Adrenal gland (tissue), 9 donors: ENCODE measurements at regions not wholly inside any gene's neighbourhood (a gene's known extent, or its start where the extent isn't known, plus 50 kb on each side); places are given as distances from the start of the nearest gene placed in this dataset.

Experiments used
- DNase-seq, 7 donors: peaks; one replicate each; pipeline ENCODE4 v3.0.0-alpha.2; 2019 to 2020
- H3K27ac ChIP-seq, 5 donors: fragments of 200-600 bp; sonication (generic) in 4 of 5; 1 replicate in 3 of 5; 2 replicates in 2 of 5; pipeline versions ENCODE4 v1.5.1 to v1.8.0; 2016 to 2020; ENCODE audit warnings: mild to moderate bottlenecking in 1 of 5
- H3K27me3 ChIP-seq: fragments of 200-600 bp; 2 replicates; pipeline ENCODE4 v1.8.0; 2021
- H3K36me3 ChIP-seq, 2 donors: fragments of 200-600 bp; replicated peaks in 1 of 2; 1 replicate in 1 of 2; 2 replicates in 1 of 2; pipeline versions ENCODE4 v1.5.1 to v1.8.0; 2018 to 2022
- H3K4me1 ChIP-seq, 2 donors: fragments of 200-600 bp; replicated peaks in 1 of 2; 1 replicate in 1 of 2; 2 replicates in 1 of 2; pipeline versions ENCODE4 v1.5.1 to v1.8.0; 2018 to 2021
- H3K4me3 ChIP-seq, 4 donors: fragments of 200-600 bp; sonication (generic) in 3 of 4; one replicate each; pipeline ENCODE4 v1.5.1; 2016 to 2018
- H3K9me3 ChIP-seq, 3 donors: fragments of 200-600 bp; sonication (generic) in 1 of 3; replicated peaks in 1 of 3; 1 replicate in 2 of 3; 2 replicates in 1 of 3; pipeline versions ENCODE4 v1.5.1 to v1.8.0; 2016 to 2021
- POLR2A ChIP-seq, 2 donors: fragments of 450-650 bp; IDR thresholded peaks; one replicate each; pipeline ENCODE4 v1.6.1; 2017; ENCODE audit warnings: antibody characterized with exemption in 2 of 2, mild to moderate bottlenecking in 2 of 2, moderate library complexity in 1 of 2
- WGBS, 4 donors: extraction: QIAGEN DNeasy Blood & Tissue Kit in 2 of 4; methylation state at CpG; one replicate each; pipeline versions ENCODE4 v1.1.5 to v1.1.7; 2013 to 2017; 5-methylcytosine and 5-hydroxymethylcytosine counted together
- intact Hi-C, 2 donors: fragments of 100-400 bp; cut with DNase I; formaldehyde crosslinking; loops; one replicate each; pipeline versions ENCODE4 v1.14.1 to v1.15.0; 2022 to 2023
- TF ChIP-seq, protein P1 (sequence below), 6 experiments: fragments of 450-650 bp in 4 of 6; fragments of 200-600 bp in 2 of 6; sonication (generic) in 1 of 6; IDR thresholded peaks; 1 replicate in 5 of 6; 2 replicates in 1 of 6; pipeline versions ENCODE4 v1.5.1 to v1.8.0; 2016 to 2021; ENCODE audit warnings: antibody characterized with exemption in 6 of 6, mild to moderate bottlenecking in 2 of 6, moderate library complexity in 1 of 6
- donor health status: healthy with polysubstance abuse.
- donor health status: Bipolar disorder and iron deficiency.
- donor health status: DM: yes; HTN: yes; CAD: no.
- donor health status: DM: no; HTN: no; CAD: no.
- donor health status: DM: no; HTN: no; CAD: no.

DNA sequence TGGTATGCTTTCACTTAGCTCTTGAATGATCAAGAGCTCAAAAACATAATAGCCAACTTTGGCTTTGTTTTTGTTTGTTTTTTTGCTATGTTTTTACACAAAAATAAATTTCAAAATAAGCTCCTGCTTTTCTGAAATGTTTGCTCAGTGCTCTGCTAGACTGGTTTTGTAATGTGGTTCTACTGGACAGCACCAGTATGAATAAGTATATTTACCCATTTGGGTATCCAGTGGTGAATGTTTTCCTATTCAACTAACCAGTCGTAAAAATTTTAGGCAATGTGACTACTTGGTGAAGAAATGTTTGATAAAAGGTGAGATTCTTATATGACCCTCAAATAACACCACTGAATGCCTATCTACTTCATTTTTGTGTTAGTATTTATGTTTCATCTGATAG lies 308.6 kb downstream of the PTPRC start:
- 68 to 83% (median 75%) methylated on average over 1 of the region's 1 CpG for WGBS, 4 donors
- DNase-seq, result no peak
- Histone ChIP-seq H3K27me3 (no peaks in the 10 kb centered on the region), H3K36me3 (no peaks in the 10 kb centered on the region), H3K4me3 (no peak overlapping the region), H3K4me1 (no peaks in the 10 kb centered on the region), H3K9me3 (no peaks in the 10 kb centered on the region), H3K27ac (no peak overlapping the region)
- TF ChIP-seq, protein P1, sequence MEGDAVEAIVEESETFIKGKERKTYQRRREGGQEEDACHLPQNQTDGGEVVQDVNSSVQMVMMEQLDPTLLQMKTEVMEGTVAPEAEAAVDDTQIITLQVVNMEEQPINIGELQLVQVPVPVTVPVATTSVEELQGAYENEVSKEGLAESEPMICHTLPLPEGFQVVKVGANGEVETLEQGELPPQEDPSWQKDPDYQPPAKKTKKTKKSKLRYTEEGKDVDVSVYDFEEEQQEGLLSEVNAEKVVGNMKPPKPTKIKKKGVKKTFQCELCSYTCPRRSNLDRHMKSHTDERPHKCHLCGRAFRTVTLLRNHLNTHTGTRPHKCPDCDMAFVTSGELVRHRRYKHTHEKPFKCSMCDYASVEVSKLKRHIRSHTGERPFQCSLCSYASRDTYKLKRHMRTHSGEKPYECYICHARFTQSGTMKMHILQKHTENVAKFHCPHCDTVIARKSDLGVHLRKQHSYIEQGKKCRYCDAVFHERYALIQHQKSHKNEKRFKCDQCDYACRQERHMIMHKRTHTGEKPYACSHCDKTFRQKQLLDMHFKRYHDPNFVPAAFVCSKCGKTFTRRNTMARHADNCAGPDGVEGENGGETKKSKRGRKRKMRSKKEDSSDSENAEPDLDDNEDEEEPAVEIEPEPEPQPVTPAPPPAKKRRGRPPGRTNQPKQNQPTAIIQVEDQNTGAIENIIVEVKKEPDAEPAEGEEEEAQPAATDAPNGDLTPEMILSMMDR (IDR thresholded peaks at IDR 0.05), result no peak
- no peak for TF ChIP-seq POLR2A (IDR thresholded peaks at IDR 0.05)
- intact Hi-C loops, result no loop called here

DNA sequence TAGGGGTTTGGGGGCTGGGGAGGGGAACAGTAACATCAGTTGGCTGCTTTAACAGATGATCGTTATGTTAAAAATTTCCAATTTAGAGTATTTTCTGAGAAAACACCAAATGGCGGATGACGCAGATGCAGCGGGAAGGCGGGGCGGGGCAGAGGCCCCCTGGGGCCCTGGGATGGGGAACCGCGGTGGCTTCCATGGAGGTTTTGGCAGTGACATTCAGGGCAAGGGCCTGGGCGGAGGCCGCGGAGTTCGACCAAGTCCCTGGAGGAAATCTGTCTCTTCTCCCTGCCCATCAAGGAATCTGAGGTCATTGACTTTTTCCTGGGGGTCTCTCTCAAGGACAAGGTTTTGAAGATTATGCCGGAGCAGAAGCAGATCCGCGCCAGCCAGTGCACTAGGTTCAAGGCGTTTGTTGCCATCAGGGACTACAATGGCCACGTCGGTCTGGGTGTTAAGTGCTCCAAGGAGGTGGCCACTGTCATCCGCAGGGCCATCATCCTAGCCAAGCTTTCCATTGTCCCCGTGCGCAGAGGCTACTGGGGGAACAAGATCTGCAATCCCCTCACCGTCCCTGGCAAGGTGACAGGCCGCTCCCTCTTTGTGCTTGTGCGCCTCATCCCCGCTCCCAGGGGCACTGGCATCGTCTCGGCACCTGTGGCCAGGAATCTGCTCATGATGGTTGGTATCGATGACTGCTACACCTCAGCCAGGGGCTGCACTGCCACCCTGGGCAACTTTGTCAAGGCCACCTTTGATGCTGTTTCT lies 310.2 kb downstream of the PTPRC start:
- TF ChIP-seq POLR2A (IDR thresholded peaks at IDR 0.05), result no peak
- TF ChIP-seq, protein P1 (IDR thresholded peaks at IDR 0.05), result no peak
- Histone ChIP-seq H3K9me3 (no peaks in the 10 kb centered on the region), H3K27me3 (no peaks in the 10 kb centered on the region), H3K27ac (no peak overlapping the region), H3K4me3 (no peak overlapping the region), H3K36me3 (no peaks in the 10 kb centered on the region), H3K4me1 (no peaks in the 10 kb centered on the region)
- intact Hi-C loops, result no loop called here
- 91 to 96% (median 94%) methylated on average over 16 to 28 of the region's 28 CpGs for WGBS, 4 donors
- DNase-seq, result no peak

DNA sequence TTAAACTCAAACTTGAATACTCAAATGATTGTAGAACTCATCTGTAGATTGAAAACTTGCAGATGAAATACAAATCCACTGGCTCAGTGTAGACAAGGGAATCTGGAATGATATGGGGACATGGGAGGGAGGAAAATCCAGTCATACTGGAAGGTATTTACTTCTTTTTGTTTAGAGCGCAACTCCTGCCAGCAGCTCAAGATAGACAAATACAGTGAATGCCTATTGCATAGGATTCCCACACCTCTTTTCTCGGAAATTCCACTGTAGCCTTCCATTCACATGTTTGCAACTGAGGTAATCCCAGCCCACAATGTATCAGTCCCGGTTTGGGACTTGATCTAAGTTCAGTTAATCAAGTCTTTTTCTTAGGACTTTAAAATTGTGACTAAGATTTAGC lies 311.2 kb downstream of the PTPRC start:
- WGBS, 4 donors, result 77 to 96% (median 90%) methylated on average over 3 of the region's 3 CpGs
- no peaks in the 10 kb centered on the region for H3K4me1 ChIP-seq
- peaks cover 0 to 3% (median 0%) of the 10 kb centered on the region in 3 donors for H3K9me3 ChIP-seq
- H3K27ac ChIP-seq, result no peak overlapping the region
- no peak for TF ChIP-seq POLR2A (IDR thresholded peaks at IDR 0.05)
- TF ChIP-seq, protein P1 (IDR thresholded peaks at IDR 0.05), result no peak
- H3K27me3 ChIP-seq, result no peaks in the 10 kb centered on the region
- intact Hi-C loops, result no loop called here
- H3K36me3 ChIP-seq, result no peaks in the 10 kb centered on the region
- no peak for DNase-seq
- no peak overlapping the region for H3K4me3 ChIP-seq

DNA sequence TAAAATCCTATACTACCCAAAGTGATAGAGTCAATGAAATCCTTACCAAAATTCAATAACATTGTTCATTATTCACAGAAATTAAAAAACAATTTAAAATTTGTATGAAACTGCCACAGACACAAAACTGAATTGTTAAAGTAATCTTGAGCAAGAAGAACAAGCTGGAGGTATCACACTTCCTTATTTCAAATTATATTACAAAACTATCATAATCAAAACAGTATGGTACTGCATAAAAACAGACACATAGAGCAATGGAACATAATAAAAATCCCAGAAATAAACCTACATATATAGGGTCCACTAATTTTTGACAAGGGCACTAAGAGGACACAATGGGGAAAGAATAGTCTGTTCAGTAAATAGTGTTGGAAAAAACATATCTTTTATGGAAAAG lies 316.2 kb downstream of the PTPRC start:
- Histone ChIP-seq H3K4me3 (no peak overlapping the region), H3K36me3 (no peaks in the 10 kb centered on the region), H3K9me3 (peaks cover 0 to 7% (median 0%) of the 10 kb centered on the region in 3 donors), H3K27me3 (no peaks in the 10 kb centered on the region), H3K4me1 (no peaks in the 10 kb centered on the region), H3K27ac (no peak overlapping the region)
- intact Hi-C loops, result no loop called here
- DNase-seq, result no peak
- TF ChIP-seq POLR2A (IDR thresholded peaks at IDR 0.05), result no peak
- TF ChIP-seq, protein P1 (IDR thresholded peaks at IDR 0.05), result no peak
